A673 (cell line): ENCODE measurements at regions not wholly inside any gene's neighbourhood (a gene's known extent, or its start where the extent isn't known, plus 50 kb on each side); places are given as distances from the start of the nearest gene placed in this dataset.

Experiments used
- BruUV-seq: library from RNA; stranded (reverse); fragments of 400-500 nt; replicated peaks from 2 replicates; lab custom pipeline; 2021; lab: Mats Ljungman, UMichigan
- CTCF ChIA-PET: fragments of 300-600 bp; sonication (Branson Sonifier 250); formaldehyde crosslinking; loops from one replicate; lab custom pipeline; 2022; ENCODE audit warnings: antibody characterized with exemption; lab: Charles Lee
- POLR2A ChIA-PET: fragments of 300-600 bp; sonication (Branson Sonifier 250); formaldehyde crosslinking; loops from one replicate; lab custom pipeline; 2022; ENCODE audit warnings: antibody characterized with exemption; ENCODE audit not compliant: low non-redundant PET; lab: Charles Lee
- DNase-seq: peaks from one replicate; pipeline ENCODE4 v3.0.0-alpha.2; 2015; ENCODE audit warnings: low spot score
- H3K27ac ChIP-seq: fragments of 200-600 bp; sonication (generic); 2 replicates; pipeline ENCODE4 v1.5.1; 2016; ENCODE audit warnings: mixed run types, low read depth, mild to moderate bottlenecking, mixed read lengths, antibody characterized with exemption, low read length; ENCODE audit not compliant: poor library complexity, severe bottlenecking
- H3K27me3 ChIP-seq: fragments of 200-600 bp; sonication (generic); replicated peaks from 2 replicates; pipeline ENCODE4 v1.6.1; 2017; ENCODE audit warnings: mixed run types, low read depth, mild to moderate bottlenecking, mixed read lengths, antibody characterized with exemption, low read length; ENCODE audit not compliant: insufficient read depth, poor library complexity
- H3K36me3 ChIP-seq: fragments of 200-600 bp; sonication (generic); 2 replicates; pipeline ENCODE4 v1.6.1; 2016; ENCODE audit warnings: mixed run types, mild to moderate bottlenecking, mixed read lengths, antibody characterized with exemption, low read length; ENCODE audit not compliant: insufficient read depth, poor library complexity, severe bottlenecking
- H3K4me1 ChIP-seq: fragments of 200-600 bp; sonication (generic); 2 replicates; pipeline ENCODE4 v1.6.1; 2017; ENCODE audit warnings: mixed run types, mild to moderate bottlenecking, mixed read lengths, antibody characterized with exemption, low read length; ENCODE audit not compliant: insufficient read depth, poor library complexity, severe bottlenecking
- H3K4me3 ChIP-seq: fragments of 200-600 bp; sonication (generic); 2 replicates; pipeline ENCODE4 v1.5.1; 2016; ENCODE audit warnings: low read depth, mixed run types, mild to moderate bottlenecking, mixed read lengths, low read length; ENCODE audit not compliant: poor library complexity, severe bottlenecking
- H3K9me3 ChIP-seq: fragments of 200-600 bp; sonication (generic); 2 replicates; pipeline ENCODE4 v1.6.1; 2016; ENCODE audit warnings: mixed run types, low read depth, mild to moderate bottlenecking, mixed read lengths, antibody characterized with exemption, low read length; ENCODE audit not compliant: poor library complexity, severe bottlenecking
- EZH2 ChIP-seq: fragments of 200-600 bp; sonication (generic); IDR thresholded peaks from 2 replicates; pipeline ENCODE4 v1.6.1; 2017; ENCODE audit warnings: borderline replicate concordance, low read depth, mild to moderate bottlenecking, mixed read lengths, antibody characterized with exemption, low read length; ENCODE audit not compliant: poor library complexity, severe bottlenecking
- intact Hi-C: fragments of 100-400 bp; cut with micrococcal nuclease; formaldehyde crosslinking; loops from one replicate; pipeline ENCODE4 v1.10.0; 2022; ENCODE audit not compliant: unreplicated experiment
- TF ChIP-seq, protein P1 (sequence below): fragments of 300-800, 200-600 bp; sonication (generic); conservative IDR thresholded peaks from 2 replicates; pipeline ENCODE4 v1.5.1; 2017; ENCODE audit warnings: low read depth, mild to moderate bottlenecking, antibody characterized with exemption, low read length, moderate library complexity, mixed read lengths

- H3K4me1 ChIP-seq = no peaks in the 10 kb centered on the region
- no peak overlapping the region for H3K4me3 ChIP-seq
- ChIA-PET POLR2A (no interaction called here), CTCF (no interaction called here)
- TF ChIP-seq, protein P1, sequence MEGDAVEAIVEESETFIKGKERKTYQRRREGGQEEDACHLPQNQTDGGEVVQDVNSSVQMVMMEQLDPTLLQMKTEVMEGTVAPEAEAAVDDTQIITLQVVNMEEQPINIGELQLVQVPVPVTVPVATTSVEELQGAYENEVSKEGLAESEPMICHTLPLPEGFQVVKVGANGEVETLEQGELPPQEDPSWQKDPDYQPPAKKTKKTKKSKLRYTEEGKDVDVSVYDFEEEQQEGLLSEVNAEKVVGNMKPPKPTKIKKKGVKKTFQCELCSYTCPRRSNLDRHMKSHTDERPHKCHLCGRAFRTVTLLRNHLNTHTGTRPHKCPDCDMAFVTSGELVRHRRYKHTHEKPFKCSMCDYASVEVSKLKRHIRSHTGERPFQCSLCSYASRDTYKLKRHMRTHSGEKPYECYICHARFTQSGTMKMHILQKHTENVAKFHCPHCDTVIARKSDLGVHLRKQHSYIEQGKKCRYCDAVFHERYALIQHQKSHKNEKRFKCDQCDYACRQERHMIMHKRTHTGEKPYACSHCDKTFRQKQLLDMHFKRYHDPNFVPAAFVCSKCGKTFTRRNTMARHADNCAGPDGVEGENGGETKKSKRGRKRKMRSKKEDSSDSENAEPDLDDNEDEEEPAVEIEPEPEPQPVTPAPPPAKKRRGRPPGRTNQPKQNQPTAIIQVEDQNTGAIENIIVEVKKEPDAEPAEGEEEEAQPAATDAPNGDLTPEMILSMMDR = no peak
- no peak for TF ChIP-seq EZH2
- H3K9me3 ChIP-seq = no peaks in the 10 kb centered on the region
- BruUV-seq = no TSS peak
- peak; percentile 15 for DNase-seq
- H3K27ac ChIP-seq = no peak overlapping the region
- no peaks in the 10 kb centered on the region for H3K27me3 ChIP-seq
- intact Hi-C loops = no loop called here
- H3K36me3 ChIP-seq = no peaks in the 10 kb centered on the region
Observed at GRCh38 chr7:95710711-95711110, 61.6 kb upstream of the DYNC1I1 start.

- no peak overlapping the region for H3K4me3 ChIP-seq
- BruUV-seq = no TSS peak
- CTCF ChIA-PET = no interaction called here
- peaks cover 17% of the 10 kb centered on the region for H3K27me3 ChIP-seq
- intact Hi-C loops = no loop called here
- TF ChIP-seq, protein P1 = no peak
- TF ChIP-seq EZH2 = no peak
- H3K9me3 ChIP-seq = no peaks in the 10 kb centered on the region
- H3K27ac ChIP-seq = no peak overlapping the region
- no peaks in the 10 kb centered on the region for H3K4me1 ChIP-seq
- POLR2A ChIA-PET = no interaction called here
- H3K36me3 ChIP-seq = no peaks in the 10 kb centered on the region
- no peak for DNase-seq
Observed at GRCh38 chr7:95700917-95701316, 71.4 kb upstream of the DYNC1I1 start.

- Histone ChIP-seq H3K4me1 (no peaks in the 10 kb centered on the region), H3K27ac (no peak overlapping the region), H3K36me3 (no peaks in the 10 kb centered on the region), H3K9me3 (no peaks in the 10 kb centered on the region), H3K27me3 (peaks cover 3% of the 10 kb centered on the region), H3K4me3 (no peak overlapping the region)
- BruUV-seq = no TSS peak
- CTCF ChIA-PET = no interaction called here
- no peak for TF ChIP-seq EZH2
- TF ChIP-seq, protein P1 = 0 out of 2 replicates have a peak, but pooled peaks have one; percentile 8
- no peak for DNase-seq
- POLR2A ChIA-PET = no interaction called here
- intact Hi-C loops = no loop called here
Observed at GRCh38 chr7:95694334-95694733, 78.0 kb upstream of the DYNC1I1 start.
